Large intestine (tissue), 3 donors: ENCODE measurements at regions not wholly inside any gene's neighbourhood (a gene's known extent, or its start where the extent isn't known, plus 50 kb on each side); places are given as distances from the start of the nearest gene placed in this dataset.
"Not testable (repeated sequence)": the region's sequence is repeated elsewhere in the genome, so short reads cannot be mapped to it uniquely, and the experiment has no call there.

ENCODE experiments used
- DNase-seq, 2 donors: peaks; one replicate each; pipeline versions ENCODE4 v3.0.0 to v3.0.0-alpha.2; 2013
- H3K27ac ChIP-seq: one replicate; pipeline ENCODE4 v1.5.1; 2013; ENCODE audit warnings: low read length
- H3K27me3 ChIP-seq: 2 replicates; pipeline ENCODE4 v1.6.1; 2013; ENCODE audit warnings: low read length; ENCODE audit not compliant: control insufficient read depth, insufficient read depth
- H3K36me3 ChIP-seq: 2 replicates; pipeline ENCODE4 v1.6.1; 2013; ENCODE audit warnings: low read length; ENCODE audit not compliant: control insufficient read depth, insufficient read depth
- H3K4me1 ChIP-seq: one replicate; pipeline ENCODE4 v1.6.1; 2013; ENCODE audit warnings: low read length; ENCODE audit not compliant: control insufficient read depth, insufficient read depth
- H3K4me3 ChIP-seq: one replicate; pipeline ENCODE4 v1.5.1; 2013; ENCODE audit warnings: low read length
- H3K9me3 ChIP-seq: one replicate; pipeline ENCODE4 v1.6.1; 2013; ENCODE audit warnings: mild to moderate bottlenecking, low read depth, low read length, moderate library complexity; ENCODE audit not compliant: control insufficient read depth
- WGBS: methylation state at CpG from one replicate; pipeline ENCODE4 v1.1.5; 2013; ENCODE audit warnings: low lambda C conversion rate; ENCODE audit not compliant: insufficient coverage; 5-methylcytosine and 5-hydroxymethylcytosine counted together

DNA sequence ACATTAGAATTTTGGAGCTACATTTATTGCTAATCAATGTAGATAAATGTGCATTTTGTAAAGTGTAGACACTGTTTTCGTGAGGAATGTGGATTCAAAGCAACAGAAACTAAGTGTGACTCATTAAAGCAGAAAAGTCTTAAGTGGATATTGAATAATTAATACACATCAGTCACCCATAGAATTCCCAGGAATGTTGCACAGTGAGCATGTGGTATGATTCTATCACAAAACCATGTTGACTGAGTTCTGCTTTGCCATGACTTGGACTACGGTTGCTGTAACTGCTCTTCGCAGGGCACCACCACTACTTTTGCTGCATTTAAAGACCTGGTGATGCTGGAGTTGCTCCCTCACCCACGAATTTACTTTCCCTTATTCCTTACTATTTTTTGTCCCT lies 471.8 kb downstream of the KCNT2 start:
- WGBS: 80% methylated on average over 1 of the region's 4 CpGs
- Histone ChIP-seq H3K36me3 (no peaks in the 10 kb centered on the region), H3K4me1 (no peaks in the 10 kb centered on the region), H3K27me3 (no peaks in the 10 kb centered on the region), H3K4me3 (no peak overlapping the region), H3K27ac (no peak overlapping the region), H3K9me3 (no peaks in the 10 kb centered on the region)
- no peak for DNase-seq

DNA sequence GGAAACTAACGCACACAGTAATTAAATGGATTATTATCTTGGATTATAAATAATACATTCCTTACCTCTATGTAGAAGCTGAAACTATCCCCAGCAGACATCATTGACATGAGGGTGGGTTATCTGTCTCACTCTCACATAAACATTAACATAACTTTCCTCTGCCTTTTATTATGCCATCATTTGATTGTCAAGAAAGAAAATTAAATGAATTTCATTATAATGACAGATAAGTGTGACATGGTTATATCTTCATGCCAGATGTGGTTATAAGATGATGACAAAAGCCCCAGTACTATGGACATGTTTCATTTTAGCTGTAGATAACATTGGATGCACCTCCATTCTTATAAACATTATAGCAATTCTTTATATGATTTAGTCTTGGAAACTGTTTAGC lies 476.5 kb downstream of the KCNT2 start:
- no peak overlapping the region for H3K4me3 ChIP-seq
- no peaks in the 10 kb centered on the region for H3K36me3 ChIP-seq
- DNase-seq: no peak
- H3K4me1 ChIP-seq: no peaks in the 10 kb centered on the region
- H3K27ac ChIP-seq: no peak overlapping the region
- no peaks in the 10 kb centered on the region for H3K27me3 ChIP-seq
- no peaks in the 10 kb centered on the region for H3K9me3 ChIP-seq
- WGBS: no CpG with 5 or more reads among the region's 1 CpG

DNA sequence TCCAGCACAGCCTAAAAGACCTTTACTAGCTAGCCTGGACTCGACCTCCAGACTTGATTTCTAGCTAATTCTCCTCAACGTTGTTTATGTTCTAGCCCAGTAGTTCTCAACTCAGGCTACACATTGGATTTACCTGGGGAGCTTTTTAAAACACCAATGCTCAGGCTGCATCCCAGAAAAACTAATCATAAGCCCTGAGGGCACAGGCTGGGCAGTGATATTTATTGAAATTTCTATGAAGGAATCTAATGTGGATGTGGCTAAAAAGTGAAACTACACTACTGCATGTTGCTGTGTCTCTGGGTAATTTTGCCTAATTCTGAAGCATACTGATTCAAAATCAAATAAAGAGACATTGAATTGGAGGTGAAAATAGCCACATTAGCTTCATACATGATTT lies 479.4 kb downstream of the KCNT2 start:
- no peaks in the 10 kb centered on the region for H3K27me3 ChIP-seq
- no CpG with 5 or more reads among the region's 2 CpGs for WGBS

DNA sequence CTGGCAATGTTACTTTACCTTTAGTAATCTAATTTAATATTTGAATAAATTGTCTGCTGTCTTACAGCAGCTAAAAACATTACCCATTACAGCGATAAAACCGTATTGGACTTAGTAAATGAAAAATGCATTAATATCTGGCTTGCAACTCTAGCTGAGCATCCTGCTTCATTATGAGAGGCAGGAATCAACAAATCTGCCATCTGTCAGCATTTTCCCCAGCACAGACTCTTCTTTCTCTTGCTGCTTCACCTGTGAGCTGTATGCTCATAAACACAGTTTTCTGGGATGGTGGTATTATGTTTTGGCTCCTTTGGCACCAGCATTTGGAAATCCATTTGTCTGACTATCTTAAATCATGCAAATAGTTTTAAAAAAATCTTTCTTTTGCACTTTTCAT lies 487.1 kb downstream of the KCNT2 start:
- Histone ChIP-seq H3K27ac (no peak overlapping the region), H3K9me3 (no peaks in the 10 kb centered on the region)

More for the DNA sequence above, 479.4 kb downstream of the KCNT2 start:
- Histone ChIP-seq H3K36me3 (no peaks in the 10 kb centered on the region), H3K9me3 (no peaks in the 10 kb centered on the region), H3K4me3 (no peak overlapping the region), H3K27ac (no peak overlapping the region), H3K4me1 (no peaks in the 10 kb centered on the region)
- DNase-seq: no peak

DNA sequence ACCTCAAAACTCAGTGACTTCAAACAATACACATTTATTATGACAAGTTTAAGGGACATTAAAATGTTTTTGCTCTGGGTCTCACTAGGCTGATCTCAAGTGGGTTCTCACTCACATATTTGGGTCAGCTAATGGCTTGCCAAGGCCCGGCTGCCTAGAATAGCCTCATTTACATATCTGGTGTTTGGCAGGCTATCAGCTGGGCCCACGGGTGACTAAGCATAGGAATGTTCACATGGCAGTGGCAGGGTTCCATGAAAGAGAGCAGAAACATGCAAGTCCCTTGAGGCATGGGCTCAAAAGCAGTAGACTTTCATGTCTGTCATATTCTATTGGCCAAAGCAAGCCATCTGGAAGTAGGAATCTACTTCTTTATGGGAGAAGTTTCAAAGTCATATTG lies 492.6 kb downstream of the KCNT2 start:
- no CpG with 5 or more reads among the region's 2 CpGs for WGBS
- H3K4me3 ChIP-seq: no peak overlapping the region
- no peaks in the 10 kb centered on the region for H3K36me3 ChIP-seq

More for the DNA sequence above, 487.1 kb downstream of the KCNT2 start:
- Histone ChIP-seq H3K27me3 (no peaks in the 10 kb centered on the region), H3K4me3 (no peak overlapping the region), H3K4me1 (no peaks in the 10 kb centered on the region), H3K36me3 (no peaks in the 10 kb centered on the region)
- DNase-seq: no peak
- 90% methylated on average over 2 of the region's 2 CpGs for WGBS

DNA sequence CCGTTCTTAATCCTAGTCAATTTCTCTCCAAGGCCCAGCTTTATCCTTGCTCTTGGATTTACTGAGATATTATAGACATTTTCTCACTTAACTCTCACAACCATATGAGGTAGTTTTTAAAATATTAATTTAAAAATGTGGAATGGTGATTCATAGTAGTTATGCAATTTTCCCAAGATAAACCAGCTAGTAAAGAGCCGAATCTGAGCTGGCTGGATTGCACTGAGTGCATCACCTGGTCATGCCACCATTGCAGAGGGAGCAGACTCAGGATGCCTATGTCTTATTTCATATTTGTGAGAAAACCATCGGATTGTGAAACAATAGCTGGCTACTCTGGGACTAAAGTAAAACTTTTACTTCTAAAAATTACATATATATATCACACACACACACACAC lies 494.0 kb downstream of the KCNT2 start:
- Histone ChIP-seq H3K4me3 (no peak overlapping the region), H3K4me1 (no peaks in the 10 kb centered on the region), H3K9me3 (no peaks in the 10 kb centered on the region), H3K27ac (no peak overlapping the region), H3K27me3 (no peaks in the 10 kb centered on the region), H3K36me3 (no peaks in the 10 kb centered on the region)
- DNase-seq: no peak
- WGBS: 82% methylated on average over 2 of the region's 3 CpGs

More for the DNA sequence above, 492.6 kb downstream of the KCNT2 start:
- no peak for DNase-seq
- Histone ChIP-seq H3K27me3 (no peaks in the 10 kb centered on the region), H3K27ac (no peak overlapping the region), H3K9me3 (no peaks in the 10 kb centered on the region), H3K4me1 (no peaks in the 10 kb centered on the region)

DNA sequence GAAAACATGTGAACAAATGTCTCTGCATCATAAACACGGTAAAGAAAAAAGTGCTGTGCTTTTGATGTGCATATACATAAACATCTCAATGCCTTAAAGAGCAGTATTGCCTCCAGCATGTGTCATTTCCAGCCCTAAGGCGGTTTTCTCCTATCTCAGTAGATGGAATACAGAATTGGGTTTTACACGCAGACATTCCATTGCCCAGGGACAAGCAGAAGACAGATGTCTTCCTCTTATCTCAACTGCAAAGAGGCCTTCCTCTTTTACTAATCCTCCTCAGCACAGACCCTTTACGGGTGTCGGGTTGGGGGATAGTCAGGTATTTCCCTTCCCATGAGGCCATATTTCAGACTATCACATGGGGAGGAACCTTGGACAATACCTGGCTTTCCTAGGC lies 499.2 kb downstream of the KCNT2 start:
- not testable (repeated sequence) for H3K36me3 ChIP-seq, H3K27me3 ChIP-seq, H3K27ac ChIP-seq, H3K4me1 ChIP-seq, H3K9me3 ChIP-seq, H3K4me3 ChIP-seq, DNase-seq
- WGBS: no CpG with 5 or more reads among the region's 5 CpGs

DNA sequence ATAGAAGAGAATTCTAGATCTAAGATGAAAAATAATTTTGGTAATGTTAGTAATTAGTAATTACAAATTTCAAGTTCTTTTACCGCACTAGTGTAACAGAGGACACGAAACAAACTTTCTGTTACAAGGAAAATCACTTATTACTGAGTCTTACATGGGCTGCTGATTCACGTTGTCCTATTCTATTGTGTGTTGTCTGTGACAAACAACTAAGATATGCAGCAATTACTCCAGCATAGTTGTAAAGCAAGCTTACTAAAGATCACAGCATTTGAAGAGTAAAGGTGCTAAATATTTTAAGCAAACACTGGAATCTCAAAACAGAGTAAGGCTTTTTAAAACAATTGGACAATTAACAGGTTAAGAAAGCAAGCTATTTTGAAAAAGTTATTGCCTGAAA lies 502.3 kb downstream of the KCNT2 start:
- Histone ChIP-seq H3K4me1 (no peaks in the 10 kb centered on the region), H3K4me3 (no peak overlapping the region), H3K36me3 (no peaks in the 10 kb centered on the region), H3K27ac (no peak overlapping the region), H3K27me3 (no peaks in the 10 kb centered on the region), H3K9me3 (no peaks in the 10 kb centered on the region)
- no CpG with 5 or more reads among the region's 3 CpGs for WGBS
- DNase-seq: no peak

DNA sequence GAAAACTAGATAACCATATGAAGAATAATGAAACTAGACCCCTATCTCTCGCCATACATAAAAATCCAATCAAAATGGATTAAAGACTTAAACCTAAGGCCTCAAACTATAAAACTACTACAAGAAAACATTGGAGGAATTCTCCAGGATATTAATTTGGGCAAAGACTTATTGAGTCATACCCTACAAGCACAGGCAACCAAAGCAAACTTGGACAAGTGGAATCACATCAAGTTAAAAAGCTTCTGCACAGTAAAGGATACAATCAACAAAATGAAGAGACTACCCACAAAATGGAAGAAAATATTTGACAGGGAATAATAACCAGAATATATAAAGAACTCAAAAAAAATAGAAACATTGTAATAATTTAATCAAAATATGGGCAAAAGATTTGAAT lies 505.4 kb downstream of the KCNT2 start:
- H3K9me3 ChIP-seq: no peaks in the 10 kb centered on the region
- WGBS: no CpG with 5 or more reads among the region's 1 CpG
- no peak for DNase-seq
- H3K36me3 ChIP-seq: no peaks in the 10 kb centered on the region
- no peak overlapping the region for H3K27ac ChIP-seq
- no peaks in the 10 kb centered on the region for H3K4me1 ChIP-seq
- no peak overlapping the region for H3K4me3 ChIP-seq
- H3K27me3 ChIP-seq: no peaks in the 10 kb centered on the region

DNA sequence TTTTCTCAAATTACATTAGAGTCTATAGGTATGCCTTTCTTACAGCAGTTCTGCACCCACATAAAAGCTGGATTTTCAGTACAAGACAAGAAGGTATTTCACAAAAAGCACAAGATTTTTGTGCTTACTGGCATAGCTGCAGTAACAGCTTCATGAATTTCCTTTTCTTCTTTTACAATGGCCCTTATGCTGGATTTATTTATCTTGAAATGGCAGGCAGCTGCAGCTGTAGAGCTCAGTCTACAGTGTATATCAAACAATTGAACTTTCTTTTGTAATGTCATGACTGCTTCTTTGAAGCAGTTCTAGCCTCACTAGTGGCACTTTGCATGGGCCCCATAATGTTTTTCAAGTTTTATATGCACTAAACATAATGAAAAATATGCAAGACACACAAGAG lies 510.2 kb downstream of the KCNT2 start:
- Histone ChIP-seq H3K4me1 (no peaks in the 10 kb centered on the region), H3K27ac (no peak overlapping the region), H3K36me3 (no peaks in the 10 kb centered on the region), H3K4me3 (no peak overlapping the region), H3K9me3 (no peaks in the 10 kb centered on the region), H3K27me3 (no peaks in the 10 kb centered on the region)
- DNase-seq: no peak

DNA sequence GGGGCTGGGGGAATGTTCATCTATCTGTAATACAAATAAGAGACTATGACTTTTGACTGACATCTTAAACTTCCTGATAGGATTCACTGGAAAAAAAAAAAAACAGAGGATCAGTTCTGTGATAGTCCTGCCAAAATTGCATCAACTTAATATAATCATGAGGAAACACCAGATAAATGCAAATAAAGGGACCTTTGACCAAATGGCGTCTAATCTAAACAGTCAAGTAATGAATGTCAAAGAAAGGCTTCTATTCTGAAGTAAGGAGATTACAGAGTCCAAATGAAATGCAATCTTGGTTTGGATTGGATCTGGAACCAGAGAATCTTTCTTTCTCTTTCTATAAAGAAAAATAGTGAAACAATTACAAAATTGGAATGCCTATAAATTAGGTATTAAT lies 513.4 kb downstream of the KCNT2 start:
- Histone ChIP-seq H3K9me3 (no peaks in the 10 kb centered on the region), H3K27me3 (no peaks in the 10 kb centered on the region), H3K27ac (no peak overlapping the region), H3K4me1 (no peaks in the 10 kb centered on the region), H3K36me3 (no peaks in the 10 kb centered on the region), H3K4me3 (no peak overlapping the region)
- DNase-seq: no peak
- WGBS: 64% methylated on average over 1 of the region's 1 CpG
